HEK293 (cell line): ENCODE measurements at regions not wholly inside any gene's neighbourhood (a gene's known extent, or its start where the extent isn't known, plus 50 kb on each side); places are given as distances from the start of the nearest gene placed in this dataset.

Experiments
- CTCF ChIA-PET: fragments of 350-600 bp; formaldehyde crosslinking; extraction: SDS; loops from one replicate; lab custom pipeline; 2021; ENCODE audit warnings: antibody characterized with exemption; lab: Yijun Ruan, JAX
- POLR2A ChIA-PET: fragments of 300-600 bp; formaldehyde crosslinking; extraction: SDS; loops from one replicate; lab custom pipeline; 2020; ENCODE audit warnings: antibody characterized with exemption, inconsistent platforms; lab: Yijun Ruan, JAX
- H3K27ac ChIP-seq: fragments of 200-500 bp; sonication (Bioruptor generic); 2 replicates; pipeline ENCODE4 v1.5.1; 2014; ENCODE audit warnings: low read depth, low read length, control low read depth, inconsistent platforms; ENCODE audit errors: extremely low read depth
- H3K36me3 ChIP-seq, 2 experiments: fragments of 200-500 bp in 1 of 2; sonication (Bioruptor generic) in 1 of 2; 1 replicate in 1 of 2; 2 replicates in 1 of 2; pipeline ENCODE4 v1.5.1; 2014 to 2017; ENCODE audit warnings: inconsistent platforms in 2 of 2, low read length in 2 of 2; ENCODE audit not compliant: control insufficient read depth in 2 of 2, insufficient read depth in 1 of 2
- H3K4me1 ChIP-seq: fragments of 200-500 bp; sonication (Bioruptor generic); 2 replicates; pipeline ENCODE4 v1.5.1; 2014; ENCODE audit warnings: mild to moderate bottlenecking, low read length, inconsistent platforms; ENCODE audit not compliant: control insufficient read depth, insufficient read depth
- H3K4me3 ChIP-seq: 2 replicates; pipeline ENCODE4 v1.5.1; 2011; ENCODE audit warnings: low read depth, mild to moderate bottlenecking, control low read depth, low read length, moderate library complexity
- H3K9me3 ChIP-seq: fragments of 200-500 bp; sonication (Bioruptor generic); 2 replicates; pipeline ENCODE4 v1.5.1; 2014; ENCODE audit warnings: low read depth, low read length, inconsistent platforms; ENCODE audit not compliant: control insufficient read depth, insufficient read depth
- GLI2 ChIP-seq: fragments of 450-650 bp; formaldehyde crosslinking; IDR thresholded peaks from 2 replicates; pipeline ENCODE4; 2017; ENCODE audit warnings: missing biosample characterization, missing genetic modification characterization, low read depth, borderline replicate concordance
- HOXC10 ChIP-seq: sonication (generic); formaldehyde crosslinking; IDR thresholded peaks from 2 replicates; pipeline ENCODE4 v1.8.1; 2023; ENCODE audit warnings: mild to moderate bottlenecking, missing genetic modification reagents
- IKZF3 ChIP-seq: fragments of 450-650 bp; IDR thresholded peaks from 2 replicates; pipeline ENCODE4 v1.5.0; 2018; ENCODE audit warnings: missing biosample characterization, mild to moderate bottlenecking, missing genetic modification characterization, moderate library complexity
- KLF7 ChIP-seq: fragments of 450-650 bp; formaldehyde crosslinking; IDR thresholded peaks from 2 replicates; pipeline ENCODE4 v1.5.1; 2016; ENCODE audit warnings: missing biosample characterization, missing genetic modification characterization, borderline replicate concordance
- PATZ1 ChIP-seq: fragments of 450-650 bp; formaldehyde crosslinking; IDR thresholded peaks from 2 replicates; pipeline ENCODE4 v1.5.1; 2016; ENCODE audit warnings: missing biosample characterization, missing genetic modification characterization
- PRDM1 ChIP-seq: fragments of 450-650 bp; formaldehyde crosslinking; IDR thresholded peaks from 2 replicates; pipeline ENCODE4; 2016; ENCODE audit warnings: missing biosample characterization, missing genetic modification characterization
- PRDM4 ChIP-seq: fragments of 450-650 bp; formaldehyde crosslinking; IDR thresholded peaks from 2 replicates; pipeline ENCODE4 v1.5.1; 2017; ENCODE audit warnings: missing biosample characterization, missing genetic modification characterization
- WT1 ChIP-seq: fragments of 450-650 bp; formaldehyde crosslinking; IDR thresholded peaks from 2 replicates; pipeline ENCODE4 v1.5.1; 2016; ENCODE audit warnings: missing biosample characterization, missing genetic modification characterization
- ZNF169 ChIP-seq: fragments of 450-650 bp; formaldehyde crosslinking; IDR thresholded peaks from 2 replicates; pipeline ENCODE4 v1.5.1; 2016; ENCODE audit warnings: missing biosample characterization, missing genetic modification characterization
- ZNF174 ChIP-seq: fragments of 450-650 bp; formaldehyde crosslinking; IDR thresholded peaks from 2 replicates; pipeline ENCODE4 v1.5.0; 2017; ENCODE audit warnings: missing biosample characterization, mild to moderate bottlenecking, missing genetic modification characterization
- ZNF2 ChIP-seq: fragments of 450-650 bp; formaldehyde crosslinking; IDR thresholded peaks from 2 replicates; pipeline ENCODE4 v1.5.1; 2016; ENCODE audit warnings: missing biosample characterization, missing genetic modification characterization
- ZNF221 ChIP-seq: fragments of 450-650 bp; formaldehyde crosslinking; IDR thresholded peaks from 2 replicates; pipeline ENCODE4 v1.5.1; 2017; ENCODE audit warnings: missing biosample characterization, missing genetic modification characterization, borderline replicate concordance
- ZNF473 ChIP-seq: fragments of 450-650 bp; formaldehyde crosslinking; IDR thresholded peaks from 2 replicates; pipeline ENCODE4 v1.5.1; 2017; ENCODE audit warnings: missing biosample characterization, missing genetic modification characterization
- ZNF660 ChIP-seq: fragments of 450-650 bp; IDR thresholded peaks from 2 replicates; pipeline ENCODE4 v1.5.1; 2018; ENCODE audit warnings: missing biosample characterization, mild to moderate bottlenecking, missing genetic modification characterization
- ZNF670 ChIP-seq: fragments of 450-650 bp; formaldehyde crosslinking; IDR thresholded peaks from 2 replicates; pipeline ENCODE4 v1.5.1; 2016; ENCODE audit warnings: missing biosample characterization, missing genetic modification characterization, low read depth
- ZNF692 ChIP-seq: fragments of 450-650 bp; formaldehyde crosslinking; IDR thresholded peaks from 2 replicates; pipeline ENCODE4 v1.5.1; 2016; ENCODE audit warnings: missing biosample characterization, missing genetic modification characterization
- ZNF776 ChIP-seq: fragments of 450-650 bp; formaldehyde crosslinking; IDR thresholded peaks from 2 replicates; pipeline ENCODE4 v1.5.0; 2017; ENCODE audit warnings: missing biosample characterization, missing genetic modification characterization, borderline replicate concordance
- ZSCAN18 ChIP-seq: fragments of 450-650 bp; formaldehyde crosslinking; IDR thresholded peaks from 2 replicates; pipeline ENCODE4 v1.5.1; 2016; ENCODE audit warnings: missing biosample characterization, missing genetic modification characterization

- ChIA-PET POLR2A (interaction anchor here (0.6 kb wide), 1 partner anchor 414 kb away, joined by 5 read pairs; no protein-coding TSS in a partner anchor), CTCF (no interaction called here)
- Histone ChIP-seq H3K27ac (no peak overlapping the region), H3K9me3 (no peaks in the 10 kb centered on the region), H3K36me3 (no peaks in the 10 kb centered on the region), H3K4me1 (no peaks in the 10 kb centered on the region), H3K4me3 (no peak overlapping the region)
- TF ChIP-seq GLI2 (no peak), HOXC10 (CRISPR knock-in tag) (no peak), ZNF174 (tag by site-specific recombination) (no peak), PRDM4 (tag by site-specific recombination) (no peak), ZNF670 (tag by site-specific recombination) (no peak), WT1 (no peak), ZNF473 (tag by site-specific recombination) (no peak), ZNF776 (tag by site-specific recombination) (no peak), ZNF660 (tag by site-specific recombination) (no peak), ZNF169 (tag by site-specific recombination) (no peak), ZSCAN18 (tag by site-specific recombination) (no peak), ZNF221 (tag by site-specific recombination) (no peak), KLF7 (tag by site-specific recombination) (no peak), ZNF2 (tag by site-specific recombination) (no peak), ZNF692 (tag by site-specific recombination) (no peak)
These were observed 245.1 kb upstream of the AVPR1A start for GRCh38 chr12:63396135-63396534.

GRCh38 chr12:63394983-63395382 lies 244.0 kb upstream of the AVPR1A start:
- ChIA-PET POLR2A (no interaction called here), CTCF (interaction anchor here (0.6 kb wide), 1 partner anchor 34 kb away, joined by 3 read pairs; no protein-coding TSS in a partner anchor)
- H3K4me1 ChIP-seq = no peaks in the 10 kb centered on the region
- no peaks in the 10 kb centered on the region for H3K36me3 ChIP-seq
- H3K27ac ChIP-seq = no peak overlapping the region
- no peaks in the 10 kb centered on the region for H3K9me3 ChIP-seq
- H3K4me3 ChIP-seq = no peak overlapping the region
- TF ChIP-seq IKZF3 (no peak), PATZ1 (no peak), ZNF473 (tag by site-specific recombination) (no peak), PRDM1 (tag by site-specific recombination) (no peak)
- TF ChIP-seq, all 188 proteins: peak for 0
